GM06990 (cell line): ENCODE measurements at regions not wholly inside any gene's neighbourhood (a gene's known extent, or its start where the extent isn't known, plus 50 kb on each side); places are given as distances from the start of the nearest gene placed in this dataset.

Source experiments
- DNase-seq: peaks from one replicate; pipeline ENCODE4 v3.0.0-alpha.2; 2011; ENCODE audit not compliant: insufficient read length; ENCODE audit errors: extremely low read depth
- H3K27me3 ChIP-seq: replicated peaks from 2 replicates; pipeline ENCODE4 v1.6.0; 2011; ENCODE audit warnings: low read length; ENCODE audit not compliant: control insufficient read depth, insufficient read depth
- H3K36me3 ChIP-seq: 2 replicates; pipeline ENCODE4 v1.5.1; 2011; ENCODE audit warnings: low read length; ENCODE audit not compliant: control insufficient read depth, insufficient read depth
- H3K4me3 ChIP-seq: replicated peaks from 2 replicates; pipeline ENCODE4 v1.5.1; 2011; ENCODE audit warnings: low read depth, mild to moderate bottlenecking, control low read depth, low read length
- CTCF ChIP-seq: IDR thresholded peaks from 2 replicates; pipeline ENCODE4 v1.5.1; 2011; ENCODE audit warnings: low read length, control low read depth, mild to moderate bottlenecking, inconsistent platforms; ENCODE audit not compliant: insufficient read depth, poor library complexity, severe bottlenecking

GRCh38 chr4:82042042-82042441 is 331.7 kb downstream of the HNRNPD start:
- H3K36me3 ChIP-seq, result no peaks in the 10 kb centered on the region
- no peaks in the 10 kb centered on the region; the same call in 1 of the 2 replicates for H3K27me3 ChIP-seq
- TF ChIP-seq CTCF, result no peak
- DNase-seq, result no peak
- H3K4me3 ChIP-seq, result no peak overlapping the region

- DNase-seq, result no peak
- Histone ChIP-seq H3K27me3 (no peaks in the 10 kb centered on the region), H3K4me3 (no peak overlapping the region), H3K36me3 (no peaks in the 10 kb centered on the region)
- TF ChIP-seq CTCF, result no peak
Observed at GRCh38 chr4:82038936-82039335, 334.9 kb downstream of the HNRNPD start.

- Histone ChIP-seq H3K27me3 (no peaks in the 10 kb centered on the region), H3K4me3 (no peak overlapping the region), H3K36me3 (no peaks in the 10 kb centered on the region)
- no peak for TF ChIP-seq CTCF
- no peak for DNase-seq
Observed at GRCh38 chr4:82036181-82036580, 337.6 kb downstream of the HNRNPD start.

GRCh38 chr4:82034878-82035277 is 338.9 kb downstream of the HNRNPD start:
- Histone ChIP-seq H3K36me3 (no peaks in the 10 kb centered on the region), H3K4me3 (no peak overlapping the region), H3K27me3 (no peaks in the 10 kb centered on the region)
- DNase-seq, result no peak
- no peak for TF ChIP-seq CTCF

GRCh38 chr4:82033862-82034261 is 339.9 kb downstream of the HNRNPD start:
- Histone ChIP-seq H3K27me3 (no peaks in the 10 kb centered on the region), H3K36me3 (no peaks in the 10 kb centered on the region), H3K4me3 (no peak overlapping the region)
- DNase-seq, result no peak
- no peak for TF ChIP-seq CTCF

- TF ChIP-seq CTCF, result no peak
Observed at GRCh38 chr4:82031376-82031927, 342.3 kb downstream of the HNRNPD start.

More at GRCh38 chr4:82031376-82031927, 342.3 kb downstream of the HNRNPD start:
- Histone ChIP-seq H3K36me3 (no peaks in the 10 kb centered on the region), H3K27me3 (no peaks in the 10 kb centered on the region), H3K4me3 (no peak overlapping the region)
- no peak for DNase-seq
